ENCODE measurements at regions not wholly inside any gene's neighbourhood (a gene's known extent, or its start where the extent isn't known, plus 50 kb on each side); places are given as distances from the start of the nearest gene placed in this dataset.

DNA sequence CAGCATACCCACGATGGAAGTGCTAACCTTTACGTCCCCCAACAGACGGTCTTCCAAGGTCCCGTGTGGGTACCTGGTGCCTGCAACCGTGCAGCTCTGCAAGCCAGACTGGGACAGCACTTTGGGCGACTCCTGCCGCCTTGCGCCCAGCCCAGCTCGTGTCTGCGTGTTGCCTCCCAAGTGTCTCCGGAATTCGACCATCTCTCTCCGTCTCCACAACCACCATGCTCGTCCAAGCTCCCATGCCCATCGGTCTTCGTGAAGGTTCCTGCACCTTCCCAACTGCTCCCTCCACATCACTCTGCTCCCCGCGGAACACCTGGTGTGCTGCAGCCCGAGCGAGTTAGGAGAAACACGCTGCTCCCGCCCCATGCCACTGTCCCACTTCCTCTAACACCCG lies 173.2 kb upstream of the AFDN start:
- ATAC-seq (no peak), DNase-seq (ENCODE audit: low read depth in 1 of 2, low spot score in 1 of 2) (no peak), FAIRE-seq (no peak)
- Histone ChIP-seq H3K4me1 (no peaks in the 10 kb centered on the region), H3K9me3 (no peaks in the 10 kb centered on the region), H3K4me2 (no peak overlapping the region), H3K27ac (no peak overlapping the region), H3K4me3 (no peak overlapping the region)
- ChIA-PET CTCF (no interaction called here), POLR2A (no interaction called here)
- WGBS (ENCODE audit: missing lambda C conversion rate): 76% methylated on average over 19 of the region's 23 CpGs
- no peak for TF ChIP-seq SMC3 (IDR thresholded peaks at IDR 0.05)

DNA sequence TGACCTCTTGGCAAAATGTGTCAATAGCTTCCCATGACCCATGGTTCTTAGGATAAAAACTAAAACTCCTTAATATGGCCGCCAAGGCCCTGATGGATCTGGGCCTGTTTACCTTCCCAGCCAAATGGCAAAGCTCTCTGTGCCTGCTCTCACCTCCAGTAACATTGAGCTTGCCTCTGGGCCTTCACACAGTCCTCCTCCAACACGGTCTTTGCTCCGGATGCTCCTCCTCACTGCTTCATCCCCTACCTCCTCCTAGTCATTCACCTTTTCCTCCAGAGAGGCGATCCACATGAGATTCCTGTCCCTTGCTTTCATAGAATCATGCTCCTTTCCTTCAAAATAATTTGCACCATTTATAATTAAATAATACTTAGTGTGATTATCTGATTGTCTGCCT lies 172.3 kb upstream of the AFDN start:
- FAIRE-seq (no peak), ATAC-seq (no peak), DNase-seq (ENCODE audit: low read depth in 1 of 2, low spot score in 1 of 2) (no peak)
- no peak overlapping the region for H3K4me2 ChIP-seq
- H3K27ac ChIP-seq: no peak overlapping the region
- no peak overlapping the region for H3K4me3 ChIP-seq
- WGBS (ENCODE audit: missing lambda C conversion rate): 39% methylated on average over 4 of the region's 4 CpGs
- no peaks in the 10 kb centered on the region for H3K9me3 ChIP-seq
- no peak for TF ChIP-seq PHF8 (IDR thresholded peaks at IDR 0.05; ENCODE audit: borderline replicate concordance, low read depth)
- H3K4me1 ChIP-seq: no peaks in the 10 kb centered on the region
- ChIA-PET POLR2A (no interaction called here), CTCF (no interaction called here)

DNA sequence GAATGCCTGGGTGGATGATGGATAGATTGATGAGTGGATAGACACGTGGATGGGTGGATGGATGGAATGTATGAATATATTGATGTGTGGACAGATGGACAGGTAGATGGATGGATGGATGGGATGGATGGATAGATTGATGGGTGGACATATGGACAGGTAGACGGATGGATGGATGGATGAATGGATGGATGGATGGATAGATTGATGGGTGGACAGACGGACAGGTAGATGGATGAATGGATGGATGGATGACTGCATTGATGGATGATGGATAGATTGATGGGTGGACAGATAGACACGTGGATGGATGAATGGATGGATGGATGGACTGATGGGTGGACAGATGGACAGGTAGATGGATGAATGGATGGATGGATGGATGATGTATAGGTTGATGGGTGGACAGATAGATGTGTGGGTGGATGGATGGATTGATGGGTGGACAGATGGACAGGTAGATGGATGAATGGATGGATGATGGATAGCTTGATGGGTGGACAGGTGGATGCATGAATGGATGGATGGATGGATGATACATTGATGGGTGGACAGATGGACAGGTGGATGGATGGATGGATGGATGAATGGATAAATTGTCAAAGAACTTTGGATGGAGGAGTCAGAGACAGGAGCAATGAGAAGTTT lies 171.4 kb upstream of the AFDN start:
- no peak overlapping the region for H3K4me3 ChIP-seq
- H3K4me1 ChIP-seq: no peaks in the 10 kb centered on the region
- TF ChIP-seq JUN (IDR thresholded peaks at IDR 0.05): no peak
- no peak for TF ChIP-seq JUNB (IDR thresholded peaks at IDR 0.05)
- no peak for TF ChIP-seq FOSL2 (IDR thresholded peaks at IDR 0.05)
- TF ChIP-seq FOSL2 (CRISPR knock-in tag; IDR thresholded peaks at IDR 0.05): no peak
- TF ChIP-seq RFX5 (IDR thresholded peaks at IDR 0.05): no peak
- no peak for TF ChIP-seq CHD4 (IDR thresholded peaks at IDR 0.05; ENCODE audit: borderline replicate concordance)
- TF ChIP-seq, protein P1, sequence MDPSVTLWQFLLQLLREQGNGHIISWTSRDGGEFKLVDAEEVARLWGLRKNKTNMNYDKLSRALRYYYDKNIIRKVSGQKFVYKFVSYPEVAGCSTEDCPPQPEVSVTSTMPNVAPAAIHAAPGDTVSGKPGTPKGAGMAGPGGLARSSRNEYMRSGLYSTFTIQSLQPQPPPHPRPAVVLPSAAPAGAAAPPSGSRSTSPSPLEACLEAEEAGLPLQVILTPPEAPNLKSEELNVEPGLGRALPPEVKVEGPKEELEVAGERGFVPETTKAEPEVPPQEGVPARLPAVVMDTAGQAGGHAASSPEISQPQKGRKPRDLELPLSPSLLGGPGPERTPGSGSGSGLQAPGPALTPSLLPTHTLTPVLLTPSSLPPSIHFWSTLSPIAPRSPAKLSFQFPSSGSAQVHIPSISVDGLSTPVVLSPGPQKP (IDR thresholded peaks at IDR 0.05; ENCODE audit: low read depth, low read length): no peak
- TF ChIP-seq ZSCAN20 (CRISPR knock-in tag; IDR thresholded peaks at IDR 0.05): no peak
- TF ChIP-seq, protein P2, sequence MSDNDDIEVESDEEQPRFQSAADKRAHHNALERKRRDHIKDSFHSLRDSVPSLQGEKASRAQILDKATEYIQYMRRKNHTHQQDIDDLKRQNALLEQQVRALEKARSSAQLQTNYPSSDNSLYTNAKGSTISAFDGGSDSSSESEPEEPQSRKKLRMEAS (IDR thresholded peaks at IDR 0.05): no peak
- no peak for TF ChIP-seq SREBF2 (IDR thresholded peaks at IDR 0.05)
- TF ChIP-seq CBX2 (IDR thresholded peaks at IDR 0.05; ENCODE audit: borderline replicate concordance, low read depth): no peak
- TF ChIP-seq, protein P3, sequence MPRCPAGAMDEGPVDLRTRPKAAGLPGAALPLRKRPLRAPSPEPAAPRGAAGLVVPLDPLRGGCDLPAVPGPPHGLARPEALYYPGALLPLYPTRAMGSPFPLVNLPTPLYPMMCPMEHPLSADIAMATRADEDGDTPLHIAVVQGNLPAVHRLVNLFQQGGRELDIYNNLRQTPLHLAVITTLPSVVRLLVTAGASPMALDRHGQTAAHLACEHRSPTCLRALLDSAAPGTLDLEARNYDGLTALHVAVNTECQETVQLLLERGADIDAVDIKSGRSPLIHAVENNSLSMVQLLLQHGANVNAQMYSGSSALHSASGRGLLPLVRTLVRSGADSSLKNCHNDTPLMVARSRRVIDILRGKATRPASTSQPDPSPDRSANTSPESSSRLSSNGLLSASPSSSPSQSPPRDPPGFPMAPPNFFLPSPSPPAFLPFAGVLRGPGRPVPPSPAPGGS (IDR thresholded peaks at IDR 0.05): no peak
- no peak for TF ChIP-seq HOXA7 (CRISPR knock-in tag; IDR thresholded peaks at IDR 0.05)
- TF ChIP-seq ZNF302 (CRISPR knock-in tag; IDR thresholded peaks at IDR 0.05): no peak
- POLR2A ChIA-PET: no interaction called here
- DNase-seq (ENCODE audit: low read depth in 1 of 2, low spot score in 1 of 2) (no peak), FAIRE-seq (no peak), ATAC-seq (no peak)
- no peaks in the 10 kb centered on the region for H3K9me3 ChIP-seq
- CTCF ChIA-PET: no interaction called here
- no peak overlapping the region for H3K27ac ChIP-seq
- H3K4me2 ChIP-seq: no peak overlapping the region
- 5% methylated on average over 4 of the region's 4 CpGs for WGBS (ENCODE audit: missing lambda C conversion rate)

DNA sequence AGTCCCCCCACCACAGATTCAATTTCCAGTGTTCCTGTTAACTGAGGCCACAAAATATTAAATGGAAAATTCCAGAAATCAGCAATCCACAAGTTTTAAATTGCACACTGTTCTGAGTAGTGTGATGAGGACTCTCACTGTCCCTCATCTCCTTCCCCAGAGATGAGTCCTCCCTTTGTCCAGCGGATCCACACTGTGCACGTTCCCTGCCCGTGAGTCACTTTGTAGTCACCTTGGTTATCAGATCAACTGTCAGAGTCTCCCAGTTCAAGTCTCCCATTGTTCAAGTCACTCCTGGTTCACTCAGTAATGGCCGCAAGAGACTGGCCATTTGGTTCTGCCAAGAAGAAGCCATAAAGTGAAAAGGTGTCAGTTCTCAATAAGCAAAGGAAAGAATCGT lies 168.6 kb upstream of the AFDN start:
- WGBS (ENCODE audit: missing lambda C conversion rate): 42% methylated on average over 5 of the region's 5 CpGs
- no peaks in the 10 kb centered on the region for H3K9me3 ChIP-seq
- FAIRE-seq (no peak), ATAC-seq (no peak), DNase-seq (ENCODE audit: low read depth in 1 of 2, low spot score in 1 of 2) (no peak)
- no peaks in the 10 kb centered on the region for H3K4me1 ChIP-seq
- CTCF ChIA-PET: no interaction called here
- POLR2A ChIA-PET: no interaction called here
- no peak overlapping the region for H3K4me2 ChIP-seq
- no peak overlapping the region for H3K27ac ChIP-seq
- no peak overlapping the region for H3K4me3 ChIP-seq
- TF ChIP-seq KDM5A (IDR thresholded peaks at IDR 0.05) (no peak), EP300 (IDR thresholded peaks at IDR 0.05) (no peak), TP53 (CRISPR knock-in tag; IDR thresholded peaks at IDR 0.05) (no peak), JUN (IDR thresholded peaks at IDR 0.05) (no peak), ZNF302 (CRISPR knock-in tag; IDR thresholded peaks at IDR 0.05) (no peak), MAFK (IDR thresholded peaks at IDR 0.05; ENCODE audit: partially characterized antibody) (no peak), FOXS1 (CRISPR knock-in tag; IDR thresholded peaks at IDR 0.05) (no peak), FOSL2 (IDR thresholded peaks at IDR 0.05) (no peak), FOSL2 (CRISPR knock-in tag; IDR thresholded peaks at IDR 0.05) (no peak), EHMT2 (IDR thresholded peaks at IDR 0.05; ENCODE audit: low read depth) (no peak), TFCP2L1 (CRISPR knock-in tag; IDR thresholded peaks at IDR 0.05) (no peak)
- TF ChIP-seq, protein P4, sequence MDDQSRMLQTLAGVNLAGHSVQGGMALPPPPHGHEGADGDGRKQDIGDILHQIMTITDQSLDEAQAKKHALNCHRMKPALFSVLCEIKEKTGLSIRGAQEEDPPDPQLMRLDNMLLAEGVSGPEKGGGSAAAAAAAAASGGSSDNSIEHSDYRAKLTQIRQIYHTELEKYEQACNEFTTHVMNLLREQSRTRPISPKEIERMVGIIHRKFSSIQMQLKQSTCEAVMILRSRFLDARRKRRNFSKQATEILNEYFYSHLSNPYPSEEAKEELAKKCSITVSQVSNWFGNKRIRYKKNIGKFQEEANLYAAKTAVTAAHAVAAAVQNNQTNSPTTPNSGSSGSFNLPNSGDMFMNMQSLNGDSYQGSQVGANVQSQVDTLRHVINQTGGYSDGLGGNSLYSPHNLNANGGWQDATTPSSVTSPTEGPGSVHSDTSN (IDR thresholded peaks at IDR 0.05): no peak
- TF ChIP-seq, protein P5, sequence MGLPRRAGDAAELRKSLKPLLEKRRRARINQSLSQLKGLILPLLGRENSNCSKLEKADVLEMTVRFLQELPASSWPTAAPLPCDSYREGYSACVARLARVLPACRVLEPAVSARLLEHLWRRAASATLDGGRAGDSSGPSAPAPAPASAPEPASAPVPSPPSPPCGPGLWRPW (IDR thresholded peaks at IDR 0.05): no peak
- TF ChIP-seq, protein P6, sequence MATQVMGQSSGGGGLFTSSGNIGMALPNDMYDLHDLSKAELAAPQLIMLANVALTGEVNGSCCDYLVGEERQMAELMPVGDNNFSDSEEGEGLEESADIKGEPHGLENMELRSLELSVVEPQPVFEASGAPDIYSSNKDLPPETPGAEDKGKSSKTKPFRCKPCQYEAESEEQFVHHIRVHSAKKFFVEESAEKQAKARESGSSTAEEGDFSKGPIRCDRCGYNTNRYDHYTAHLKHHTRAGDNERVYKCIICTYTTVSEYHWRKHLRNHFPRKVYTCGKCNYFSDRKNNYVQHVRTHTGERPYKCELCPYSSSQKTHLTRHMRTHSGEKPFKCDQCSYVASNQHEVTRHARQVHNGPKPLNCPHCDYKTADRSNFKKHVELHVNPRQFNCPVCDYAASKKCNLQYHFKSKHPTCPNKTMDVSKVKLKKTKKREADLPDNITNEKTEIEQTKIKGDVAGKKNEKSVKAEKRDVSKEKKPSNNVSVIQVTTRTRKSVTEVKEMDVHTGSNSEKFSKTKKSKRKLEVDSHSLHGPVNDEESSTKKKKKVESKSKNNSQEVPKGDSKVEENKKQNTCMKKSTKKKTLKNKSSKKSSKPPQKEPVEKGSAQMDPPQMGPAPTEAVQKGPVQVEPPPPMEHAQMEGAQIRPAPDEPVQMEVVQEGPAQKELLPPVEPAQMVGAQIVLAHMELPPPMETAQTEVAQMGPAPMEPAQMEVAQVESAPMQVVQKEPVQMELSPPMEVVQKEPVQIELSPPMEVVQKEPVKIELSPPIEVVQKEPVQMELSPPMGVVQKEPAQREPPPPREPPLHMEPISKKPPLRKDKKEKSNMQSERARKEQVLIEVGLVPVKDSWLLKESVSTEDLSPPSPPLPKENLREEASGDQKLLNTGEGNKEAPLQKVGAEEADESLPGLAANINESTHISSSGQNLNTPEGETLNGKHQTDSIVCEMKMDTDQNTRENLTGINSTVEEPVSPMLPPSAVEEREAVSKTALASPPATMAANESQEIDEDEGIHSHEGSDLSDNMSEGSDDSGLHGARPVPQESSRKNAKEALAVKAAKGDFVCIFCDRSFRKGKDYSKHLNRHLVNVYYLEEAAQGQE (IDR thresholded peaks at IDR 0.05): no peak
